ENCODE measurements at regions not wholly inside any gene's neighbourhood (a gene's known extent, or its start where the extent isn't known, plus 50 kb on each side); places are given as distances from the start of the nearest gene placed in this dataset.

- WGBS, 2 experiments (ENCODE audit: insufficient coverage in 1 of 2, insufficient read length in 1 of 2): 79 to 89% methylated on average over 5 to 6 of the region's 6 CpGs
Measured at GRCh38 chr13:80201694-80202468, 139.0 kb downstream of the SPRY2 start.

GRCh38 chr13:80199585-80200292, 141.2 kb downstream of the SPRY2 start:
- Histone ChIP-seq H3K27ac (ENCODE audit: low read depth, low read length) (no peak overlapping the region), H3K36me3 (ENCODE audit: control insufficient read depth, insufficient read depth, low read length) (no peaks in the 10 kb centered on the region), H3K4me3 (ENCODE audit: low read length) (no peak overlapping the region), H3K27me3 (ENCODE audit: control insufficient read depth, insufficient read depth, low read length, poor library complexity, severe bottlenecking) (no peaks in the 10 kb centered on the region), H3K4me1 (ENCODE audit: control insufficient read depth, insufficient read depth, low read length) (no peaks in the 10 kb centered on the region), H3K9me3 (ENCODE audit: control insufficient read depth, low read length) (no peaks in the 10 kb centered on the region), H3K9ac (ENCODE audit: extremely low read depth, low read length, poor library complexity, severe bottlenecking) (no peak overlapping the region)
- H3K36me3 Mint-ChIP-seq (ENCODE audit: low read depth): no peaks in the 10 kb centered on the region
- TF ChIP-seq CTCF (conservative IDR thresholded peaks at IDR 0.05): no peak
- WGBS, 2 experiments (ENCODE audit: insufficient coverage in 1 of 2, insufficient read length in 1 of 2): 79% methylated on average over 2 of the region's 3 CpGs; no CpG with 5 or more reads in 1 of the 2 experiments
- no peak overlapping the region for H3K27ac Mint-ChIP-seq
- DNase-seq: no peak
- H3K4me1 Mint-ChIP-seq: no peaks in the 10 kb centered on the region
- H3K4me3 Mint-ChIP-seq: no peak overlapping the region
- H3K9me3 Mint-ChIP-seq: no peaks in the 10 kb centered on the region
- no peaks in the 10 kb centered on the region for H3K27me3 Mint-ChIP-seq (ENCODE audit: insufficient read depth)

More at GRCh38 chr13:80201694-80202468, 139.0 kb downstream of the SPRY2 start:
- H3K4me1 Mint-ChIP-seq: no peaks in the 10 kb centered on the region
- no peaks in the 10 kb centered on the region for H3K36me3 Mint-ChIP-seq (ENCODE audit: low read depth)
- H3K36me3 ChIP-seq (ENCODE audit: control insufficient read depth, insufficient read depth, low read length): no peaks in the 10 kb centered on the region
- no peaks in the 10 kb centered on the region for H3K27me3 ChIP-seq (ENCODE audit: control insufficient read depth, insufficient read depth, low read length, poor library complexity, severe bottlenecking)
- H3K27ac Mint-ChIP-seq: no peak overlapping the region
- no peaks in the 10 kb centered on the region for H3K27me3 Mint-ChIP-seq (ENCODE audit: insufficient read depth)
- H3K4me3 Mint-ChIP-seq: no peak overlapping the region
- H3K9ac ChIP-seq (ENCODE audit: extremely low read depth, low read length, poor library complexity, severe bottlenecking): no peak overlapping the region
- H3K27ac ChIP-seq (ENCODE audit: low read depth, low read length): no peak overlapping the region
- TF ChIP-seq CTCF (conservative IDR thresholded peaks at IDR 0.05): no peak
- H3K4me1 ChIP-seq (ENCODE audit: control insufficient read depth, insufficient read depth, low read length): no peaks in the 10 kb centered on the region
- H3K9me3 ChIP-seq (ENCODE audit: control insufficient read depth, low read length): no peaks in the 10 kb centered on the region
- no peak overlapping the region for H3K4me3 ChIP-seq (ENCODE audit: low read length)
- no peaks in the 10 kb centered on the region for H3K9me3 Mint-ChIP-seq
- DNase-seq: no peak

DNA sequence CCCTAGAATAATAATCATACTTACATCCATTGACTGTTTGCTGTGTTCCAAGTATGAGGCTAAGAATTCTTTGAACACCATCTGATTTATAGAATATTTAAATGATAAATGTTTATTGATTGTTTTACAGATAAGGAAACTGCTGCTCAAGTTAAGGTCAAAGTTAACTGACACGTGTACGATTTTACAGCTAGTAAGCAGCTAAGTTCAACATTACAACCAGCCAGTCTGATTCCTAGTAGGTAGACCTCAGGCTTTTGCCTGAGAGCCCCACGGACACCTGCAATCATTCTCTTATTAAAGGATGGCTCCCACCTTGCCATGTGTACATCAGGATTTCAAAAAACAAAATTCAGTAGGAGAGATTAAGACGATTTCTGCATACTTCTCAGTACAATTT, 141.9 kb downstream of the SPRY2 start:
- Mint-ChIP-seq H3K4me3 (no peak overlapping the region), H3K36me3 (ENCODE audit: low read depth) (no peaks in the 10 kb centered on the region), H3K27me3 (ENCODE audit: insufficient read depth) (no peaks in the 10 kb centered on the region), H3K4me1 (no peaks in the 10 kb centered on the region), H3K9me3 (no peaks in the 10 kb centered on the region), H3K27ac (no peak overlapping the region)
- Histone ChIP-seq H3K4me1 (ENCODE audit: control insufficient read depth, insufficient read depth, low read length) (no peaks in the 10 kb centered on the region), H3K4me3 (ENCODE audit: low read length) (no peak overlapping the region), H3K27me3 (ENCODE audit: control insufficient read depth, insufficient read depth, low read length, poor library complexity, severe bottlenecking) (no peaks in the 10 kb centered on the region), H3K9me3 (ENCODE audit: control insufficient read depth, low read length) (no peaks in the 10 kb centered on the region), H3K27ac (ENCODE audit: low read depth, low read length) (no peak overlapping the region), H3K36me3 (ENCODE audit: control insufficient read depth, insufficient read depth, low read length) (no peaks in the 10 kb centered on the region), H3K9ac (ENCODE audit: extremely low read depth, low read length, poor library complexity, severe bottlenecking) (no peak overlapping the region)
- WGBS, 2 experiments (ENCODE audit: insufficient coverage in 1 of 2, insufficient read length in 1 of 2): 84 to 95% methylated on average over 2 to 3 of the region's 4 CpGs
- no peak for DNase-seq
- no peak for TF ChIP-seq CTCF (conservative IDR thresholded peaks at IDR 0.05)
